ENCODE measurements at regions not wholly inside any gene's neighbourhood (a gene's known extent, or its start where the extent isn't known, plus 50 kb on each side); places are given as distances from the start of the nearest gene placed in this dataset.

- no peaks in the 10 kb centered on the region for H4K20me1 ChIP-seq (ENCODE audit: control insufficient read depth, insufficient read depth)
- no peaks in the 10 kb centered on the region for H3K9me3 ChIP-seq (replicated peaks; ENCODE audit: control insufficient read depth, insufficient read depth, low read length)
- no peaks in the 10 kb centered on the region for H3K27me3 ChIP-seq (replicated peaks in 1 of 2; ENCODE audit: control insufficient read depth in 2 of 2, insufficient read depth in 2 of 2, low read length in 1 of 2)
- H3K4me1 ChIP-seq (ENCODE audit: control insufficient read depth, insufficient read depth, low read length): no peaks in the 10 kb centered on the region
- H3K27ac ChIP-seq (ENCODE audit: control insufficient read depth, insufficient read depth): no peak overlapping the region
- ChIA-PET CTCF (no interaction called here), SMC1A (ENCODE audit: uncharacterized antibody, unreplicated experiment) (no interaction called here), POLR2A (no interaction called here), RAD21 (ENCODE audit: unreplicated experiment) (no interaction called here)
- no peaks in the 10 kb centered on the region for H3K79me2 ChIP-seq (ENCODE audit: control insufficient read depth, insufficient read depth, low read length)
- DNase-seq (ENCODE audit: low read depth, low spot score): no peak
- no TSS peak for BruUV-seq (replicated peaks)
- no peak for FAIRE-seq
- intact Hi-C loops (cut with micrococcal nuclease; ENCODE audit: unreplicated experiment): no loop called here
- TF ChIP-seq POU2F2 (IDR thresholded peaks at IDR 0.05; ENCODE audit: borderline replicate concordance, low read depth, low read length): no peak
- no peak for TF ChIP-seq ZNF274 (IDR thresholded peaks at IDR 0.05; ENCODE audit: insufficient read depth, insufficient read length)
- no peak for TF ChIP-seq NBN (IDR thresholded peaks at IDR 0.05)
- no peak for TF ChIP-seq ZBTB33 (IDR thresholded peaks at IDR 0.05)
- no peak for TF ChIP-seq CBX3 (IDR thresholded peaks at IDR 0.05; ENCODE audit: borderline replicate concordance, low read depth)
- TF ChIP-seq TAF1 (IDR thresholded peaks at IDR 0.05; ENCODE audit: borderline replicate concordance, low read depth, low read length): no peak
- no peak for TF ChIP-seq SMC3 (IDR thresholded peaks at IDR 0.05; ENCODE audit: borderline replicate concordance, low read length)
- TF ChIP-seq NR2C1 (IDR thresholded peaks at IDR 0.05): no peak
- no peak for TF ChIP-seq YBX1 (IDR thresholded peaks at IDR 0.05)
- TF ChIP-seq ELK1 (IDR thresholded peaks at IDR 0.05; ENCODE audit: low read depth, low read length): no peak
- no peak for TF ChIP-seq KLF5 (IDR thresholded peaks at IDR 0.05; ENCODE audit: partially characterized antibody)
- no peak overlapping the region for H3K4me3 ChIP-seq
- 3% methylated on average over 3 of the region's 3 CpGs for WGBS (ENCODE audit: insufficient coverage, insufficient replicate concordance, low lambda C conversion rate, missing lambda C conversion rate)
- no peak overlapping the region for H2AFZ ChIP-seq (ENCODE audit: control insufficient read depth, low read depth, low read length)
- no peak overlapping the region for H3K4me2 ChIP-seq (ENCODE audit: control insufficient read depth, insufficient read depth)
- H3K9ac ChIP-seq (ENCODE audit: control insufficient read depth, insufficient read depth, low read length): no peak overlapping the region
- no peak for ATAC-seq
- H3K36me3 ChIP-seq (ENCODE audit: control insufficient read depth in 2 of 2, insufficient read depth in 2 of 2, low read length in 1 of 2): no peaks in the 10 kb centered on the region
- in situ Hi-C loops (cut with MboI): no loop called here
These were observed 227.7 kb upstream of the GPRIN3 start for GRCh38 chr4:89535251-89535650.
